ENCODE measurements at regions not wholly inside any gene's neighbourhood (a gene's known extent, or its start where the extent isn't known, plus 50 kb on each side); places are given as distances from the start of the nearest gene placed in this dataset.

GRCh38 chr1:165147799-165148198 lies 208.7 kb downstream of the LMX1A start:
- Histone ChIP-seq H3K9ac (ENCODE audit: insufficient read depth, low read length) (no peak overlapping the region), H3K9me3 (ENCODE audit: control insufficient read depth, insufficient read depth, low read depth, low read length) (no peaks in the 10 kb centered on the region), H3K36me3 (ENCODE audit: control insufficient read depth, insufficient read depth, low read length) (no peaks in the 10 kb centered on the region), H3K4me1 (ENCODE audit: control insufficient read depth, extremely low read depth, insufficient read depth, low read length) (no peaks in the 10 kb centered on the region), H3K4me3 (replicated peaks in 1 of 4; ENCODE audit: control extremely low read depth in 1 of 4, insufficient read depth in 1 of 4, low read depth in 3 of 4, low read length in 4 of 4) (no peak overlapping the region), H3K27ac (ENCODE audit: insufficient read depth, low read length) (no peak overlapping the region), H3K79me2 (ENCODE audit: control insufficient read depth, insufficient read depth, low read length) (no peaks in the 10 kb centered on the region), H3K27me3 (ENCODE audit: control insufficient read depth, insufficient read depth, low read length) (no peaks in the 10 kb centered on the region), H2AFZ (ENCODE audit: low read length) (no peak overlapping the region), H3K4me2 (ENCODE audit: extremely low read depth, insufficient read depth, low read length) (no peak overlapping the region), H4K20me1 (ENCODE audit: control insufficient read depth, extremely low read depth, insufficient read depth, low read length) (no peaks in the 10 kb centered on the region)
- no peak for TF ChIP-seq EZH2 (IDR thresholded peaks at IDR 0.05; ENCODE audit: low read length, missing control alignments)
- DNase-seq (ENCODE audit: low read depth in 2 of 2): no peak

- H3K9ac ChIP-seq (ENCODE audit: insufficient read depth, low read length): no peak overlapping the region
- H3K4me2 ChIP-seq (ENCODE audit: extremely low read depth, insufficient read depth, low read length): no peak overlapping the region
- H4K20me1 ChIP-seq (ENCODE audit: control insufficient read depth, extremely low read depth, insufficient read depth, low read length): no peaks in the 10 kb centered on the region
- no peaks in the 10 kb centered on the region for H3K79me2 ChIP-seq (ENCODE audit: control insufficient read depth, insufficient read depth, low read length)
- H3K27me3 ChIP-seq (ENCODE audit: control insufficient read depth, insufficient read depth, low read length): no peaks in the 10 kb centered on the region
- no peaks in the 10 kb centered on the region for H3K4me1 ChIP-seq (ENCODE audit: control insufficient read depth, extremely low read depth, insufficient read depth, low read length)
- no peak overlapping the region for H2AFZ ChIP-seq (ENCODE audit: low read length)
- no peak for TF ChIP-seq EZH2 (IDR thresholded peaks at IDR 0.05; ENCODE audit: low read length, missing control alignments)
- TF ChIP-seq, protein P1, sequence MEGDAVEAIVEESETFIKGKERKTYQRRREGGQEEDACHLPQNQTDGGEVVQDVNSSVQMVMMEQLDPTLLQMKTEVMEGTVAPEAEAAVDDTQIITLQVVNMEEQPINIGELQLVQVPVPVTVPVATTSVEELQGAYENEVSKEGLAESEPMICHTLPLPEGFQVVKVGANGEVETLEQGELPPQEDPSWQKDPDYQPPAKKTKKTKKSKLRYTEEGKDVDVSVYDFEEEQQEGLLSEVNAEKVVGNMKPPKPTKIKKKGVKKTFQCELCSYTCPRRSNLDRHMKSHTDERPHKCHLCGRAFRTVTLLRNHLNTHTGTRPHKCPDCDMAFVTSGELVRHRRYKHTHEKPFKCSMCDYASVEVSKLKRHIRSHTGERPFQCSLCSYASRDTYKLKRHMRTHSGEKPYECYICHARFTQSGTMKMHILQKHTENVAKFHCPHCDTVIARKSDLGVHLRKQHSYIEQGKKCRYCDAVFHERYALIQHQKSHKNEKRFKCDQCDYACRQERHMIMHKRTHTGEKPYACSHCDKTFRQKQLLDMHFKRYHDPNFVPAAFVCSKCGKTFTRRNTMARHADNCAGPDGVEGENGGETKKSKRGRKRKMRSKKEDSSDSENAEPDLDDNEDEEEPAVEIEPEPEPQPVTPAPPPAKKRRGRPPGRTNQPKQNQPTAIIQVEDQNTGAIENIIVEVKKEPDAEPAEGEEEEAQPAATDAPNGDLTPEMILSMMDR (conservative IDR thresholded peaks at IDR 0.05 in 1 of 2, IDR thresholded peaks at IDR 0.05 in 1 of 2; ENCODE audit: low read depth in 1 of 2, low read length in 2 of 2): peak; percentile 71 to 84
- no peaks in the 10 kb centered on the region for H3K36me3 ChIP-seq (ENCODE audit: control insufficient read depth, insufficient read depth, low read length)
- peak; percentile 25 to 62 for DNase-seq (ENCODE audit: low read depth in 2 of 2)
- no peaks in the 10 kb centered on the region for H3K9me3 ChIP-seq (ENCODE audit: control insufficient read depth, insufficient read depth, low read depth, low read length)
- H3K27ac ChIP-seq (ENCODE audit: insufficient read depth, low read length): no peak overlapping the region
- H3K4me3 ChIP-seq (replicated peaks in 1 of 4; ENCODE audit: control extremely low read depth in 1 of 4, insufficient read depth in 1 of 4, low read depth in 3 of 4, low read length in 4 of 4): no peak overlapping the region
These were observed 211.6 kb downstream of the LMX1A start for GRCh38 chr1:165144757-165145397.

- TF ChIP-seq, protein P1 (conservative IDR thresholded peaks at IDR 0.05 in 1 of 2, IDR thresholded peaks at IDR 0.05 in 1 of 2; ENCODE audit: low read depth in 1 of 2, low read length in 2 of 2): peak; percentile 44 to 59
- TF ChIP-seq EZH2 (IDR thresholded peaks at IDR 0.05; ENCODE audit: low read length, missing control alignments): no peak
- no peaks in the 10 kb centered on the region for H3K27me3 ChIP-seq (ENCODE audit: control insufficient read depth, insufficient read depth, low read length)
These were observed 213.0 kb downstream of the LMX1A start for GRCh38 chr1:165143437-165144065.

More at GRCh38 chr1:165143437-165144065, 213.0 kb downstream of the LMX1A start:
- no peaks in the 10 kb centered on the region for H3K36me3 ChIP-seq (ENCODE audit: control insufficient read depth, insufficient read depth, low read length)
- H4K20me1 ChIP-seq (ENCODE audit: control insufficient read depth, extremely low read depth, insufficient read depth, low read length): no peaks in the 10 kb centered on the region
- DNase-seq (ENCODE audit: low read depth in 2 of 2): no peak
- no peak overlapping the region for H3K4me2 ChIP-seq (ENCODE audit: extremely low read depth, insufficient read depth, low read length)
- H3K79me2 ChIP-seq (ENCODE audit: control insufficient read depth, insufficient read depth, low read length): no peaks in the 10 kb centered on the region
- no peak overlapping the region for H3K9ac ChIP-seq (ENCODE audit: insufficient read depth, low read length)
- no peak overlapping the region for H2AFZ ChIP-seq (ENCODE audit: low read length)
- H3K27ac ChIP-seq (ENCODE audit: insufficient read depth, low read length): no peak overlapping the region
- H3K4me3 ChIP-seq (replicated peaks in 1 of 4; ENCODE audit: control extremely low read depth in 1 of 4, insufficient read depth in 1 of 4, low read depth in 3 of 4, low read length in 4 of 4): no peak overlapping the region
- no peaks in the 10 kb centered on the region for H3K4me1 ChIP-seq (ENCODE audit: control insufficient read depth, extremely low read depth, insufficient read depth, low read length)
- no peaks in the 10 kb centered on the region for H3K9me3 ChIP-seq (ENCODE audit: control insufficient read depth, insufficient read depth, low read depth, low read length)
